ENCODE measurements at regions not wholly inside any gene's neighbourhood (a gene's known extent, or its start where the extent isn't known, plus 50 kb on each side); places are given as distances from the start of the nearest gene placed in this dataset.

DNA sequence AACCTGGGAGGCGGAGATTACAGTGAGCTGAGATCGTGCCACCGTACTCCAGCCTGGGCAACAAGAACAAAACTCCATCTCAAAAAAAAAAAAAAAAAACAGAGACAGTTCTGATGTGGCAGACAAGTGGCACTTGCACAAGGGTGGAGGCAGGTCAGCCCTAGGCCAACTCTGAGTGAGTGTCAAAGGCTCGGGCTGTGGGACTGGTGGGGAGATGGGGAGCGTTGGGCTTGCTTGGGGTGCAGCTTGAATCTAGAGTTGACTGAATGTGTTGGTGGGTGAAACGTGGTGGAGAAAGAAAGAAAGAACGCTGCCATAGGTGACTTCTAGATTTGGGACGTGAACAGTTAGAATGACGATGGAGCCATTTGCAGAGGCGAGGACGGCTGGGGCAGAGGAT is 121.3 kb upstream of the SPACA7 start:
- peaks cover 0 to 44% (median 0%) of the 10 kb centered on the region in 3 donors for H3K27me3 ChIP-seq
- H3K9me3 ChIP-seq, result peaks cover 0 to 6% (median 3%) of the 10 kb centered on the region in 4 donors
- intact Hi-C loops (cut with DNase I; ENCODE audit: low total_unique reads), result no loop called here
- no peak for DNase-seq
- H3K4me1 ChIP-seq, result no peaks in the 10 kb centered on the region
- 90 to 94% (median 93%) methylated on average over 11 of the region's 11 CpGs for WGBS, 5 donors
- no peak overlapping the region for H3K4me3 ChIP-seq
- no peaks in the 10 kb centered on the region for H3K36me3 ChIP-seq
- H3K27ac ChIP-seq, result no peak overlapping the region
- TF ChIP-seq POLR2AphosphoS5 (IDR thresholded peaks at IDR 0.05), result no peak
- TF ChIP-seq EP300 (IDR thresholded peaks at IDR 0.05), result no peak
- TF ChIP-seq, protein P1, sequence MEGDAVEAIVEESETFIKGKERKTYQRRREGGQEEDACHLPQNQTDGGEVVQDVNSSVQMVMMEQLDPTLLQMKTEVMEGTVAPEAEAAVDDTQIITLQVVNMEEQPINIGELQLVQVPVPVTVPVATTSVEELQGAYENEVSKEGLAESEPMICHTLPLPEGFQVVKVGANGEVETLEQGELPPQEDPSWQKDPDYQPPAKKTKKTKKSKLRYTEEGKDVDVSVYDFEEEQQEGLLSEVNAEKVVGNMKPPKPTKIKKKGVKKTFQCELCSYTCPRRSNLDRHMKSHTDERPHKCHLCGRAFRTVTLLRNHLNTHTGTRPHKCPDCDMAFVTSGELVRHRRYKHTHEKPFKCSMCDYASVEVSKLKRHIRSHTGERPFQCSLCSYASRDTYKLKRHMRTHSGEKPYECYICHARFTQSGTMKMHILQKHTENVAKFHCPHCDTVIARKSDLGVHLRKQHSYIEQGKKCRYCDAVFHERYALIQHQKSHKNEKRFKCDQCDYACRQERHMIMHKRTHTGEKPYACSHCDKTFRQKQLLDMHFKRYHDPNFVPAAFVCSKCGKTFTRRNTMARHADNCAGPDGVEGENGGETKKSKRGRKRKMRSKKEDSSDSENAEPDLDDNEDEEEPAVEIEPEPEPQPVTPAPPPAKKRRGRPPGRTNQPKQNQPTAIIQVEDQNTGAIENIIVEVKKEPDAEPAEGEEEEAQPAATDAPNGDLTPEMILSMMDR (IDR thresholded peaks at IDR 0.05), result no peak
- no peak for TF ChIP-seq POLR2A (IDR thresholded peaks at IDR 0.05)

DNA sequence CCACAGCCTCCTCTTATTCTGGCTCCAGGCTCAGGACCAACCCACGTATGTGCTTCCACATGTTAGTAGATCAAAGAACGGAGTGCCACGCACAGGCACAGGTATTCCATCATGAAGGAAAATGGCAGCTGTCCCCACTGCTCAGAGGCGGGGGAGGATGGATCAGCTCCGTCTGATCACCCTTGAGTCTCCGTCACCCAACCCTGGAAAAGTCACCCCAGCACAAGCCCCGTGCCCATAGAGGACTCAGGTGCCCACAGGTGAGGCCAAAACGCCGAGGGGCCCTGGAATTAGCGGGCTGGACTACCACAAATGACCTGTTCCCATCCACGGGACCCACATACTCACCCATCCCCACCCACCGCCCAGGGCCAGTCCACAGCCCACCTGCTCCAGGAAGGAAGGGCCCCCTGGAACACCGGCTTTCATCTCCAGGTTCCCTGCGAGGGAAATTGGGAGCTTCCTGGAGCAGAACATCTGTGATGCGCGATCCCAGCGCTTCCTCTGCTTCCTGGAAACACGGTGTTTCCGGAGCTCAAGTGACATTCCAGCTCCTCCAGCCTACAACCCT is 120.5 kb upstream of the SPACA7 start:
- no peak for DNase-seq
- intact Hi-C loops (cut with DNase I; ENCODE audit: low total_unique reads), result no loop called here
- TF ChIP-seq, protein P1 (IDR thresholded peaks at IDR 0.05), result no peak
- TF ChIP-seq POLR2A (IDR thresholded peaks at IDR 0.05) (no peak), POLR2AphosphoS5 (IDR thresholded peaks at IDR 0.05) (no peak)
- H3K4me3 ChIP-seq, result no peak overlapping the region
- no peaks in the 10 kb centered on the region for H3K36me3 ChIP-seq
- H3K27ac ChIP-seq, result no peak overlapping the region
- no peaks in the 10 kb centered on the region for H3K4me1 ChIP-seq
- H3K27me3 ChIP-seq, result peaks cover 0 to 44% (median 0%) of the 10 kb centered on the region in 3 donors
- H3K9me3 ChIP-seq, result peaks cover 0 to 11% (median 5%) of the 10 kb centered on the region in 4 donors
- WGBS, 5 donors, result 78 to 85% (median 84%) methylated on average over 14 to 19 of the region's 19 CpGs

GRCh38 chr13:112256716-112257494 is 119.2 kb upstream of the SPACA7 start:
- H3K36me3 ChIP-seq, result no peaks in the 10 kb centered on the region
- intact Hi-C loops (cut with DNase I; ENCODE audit: low total_unique reads), result no loop called here
- H3K4me1 ChIP-seq, result no peaks in the 10 kb centered on the region
- H3K27ac ChIP-seq, result no peak overlapping the region
- no peak for DNase-seq
- peaks cover 0 to 33% (median 0%) of the 10 kb centered on the region in 3 donors for H3K27me3 ChIP-seq
- H3K4me3 ChIP-seq, result no peak overlapping the region
- TF ChIP-seq EP300 (IDR thresholded peaks at IDR 0.05) (no peak), POLR2AphosphoS5 (IDR thresholded peaks at IDR 0.05) (no peak), POLR2A (IDR thresholded peaks at IDR 0.05) (no peak)
- TF ChIP-seq, protein P1 (IDR thresholded peaks at IDR 0.05), result no peak
- 81 to 85% (median 83%) methylated on average over 12 of the region's 12 CpGs for WGBS, 5 donors
- peaks cover 0 to 13% (median 5%) of the 10 kb centered on the region in 4 donors for H3K9me3 ChIP-seq

DNA sequence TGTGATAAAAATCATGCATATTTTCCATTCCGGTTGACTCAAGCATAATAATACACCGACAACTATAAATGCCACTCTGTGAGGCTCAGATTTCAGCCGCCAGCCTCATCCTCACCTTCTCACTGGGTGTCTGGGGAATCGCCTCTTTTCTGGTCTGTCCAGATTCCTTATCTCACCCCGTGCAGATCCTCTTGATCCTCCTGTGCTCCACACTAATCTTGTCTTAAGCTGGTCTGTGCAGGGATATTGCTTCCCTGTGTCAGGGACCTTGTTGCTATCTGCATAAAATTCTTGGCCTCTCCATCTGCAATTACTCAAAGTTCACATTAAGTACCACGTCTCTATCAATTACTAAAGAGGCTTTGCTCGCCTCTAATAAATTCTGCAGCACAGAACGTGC is 116.6 kb upstream of the SPACA7 start:
- H3K9me3 ChIP-seq, result peaks cover 0 to 13% (median 5%) of the 10 kb centered on the region in 4 donors
- H3K4me3 ChIP-seq, result no peak overlapping the region
- H3K27ac ChIP-seq, result no peak overlapping the region
- no peaks in the 10 kb centered on the region for H3K4me1 ChIP-seq
- intact Hi-C loops (cut with DNase I; ENCODE audit: low total_unique reads), result no loop called here
- 61 to 71% (median 67%) methylated on average over 8 of the region's 8 CpGs for WGBS, 5 donors
- H3K36me3 ChIP-seq, result no peaks in the 10 kb centered on the region
- peaks cover 0 to 10% (median 0%) of the 10 kb centered on the region in 3 donors for H3K27me3 ChIP-seq
- TF ChIP-seq POLR2A (IDR thresholded peaks at IDR 0.05), result no peak
- TF ChIP-seq, protein P1 (IDR thresholded peaks at IDR 0.05), result no peak
- no peak for TF ChIP-seq POLR2AphosphoS5 (IDR thresholded peaks at IDR 0.05)
- no peak for TF ChIP-seq EP300 (IDR thresholded peaks at IDR 0.05)
- DNase-seq, result no peak
